ENCODE measurements at regions not wholly inside any gene's neighbourhood (a gene's known extent, or its start where the extent isn't known, plus 50 kb on each side); places are given as distances from the start of the nearest gene placed in this dataset.
A peak's percentile ranks its signal among the peaks of the same experiment; 100 is the strongest.

DNA sequence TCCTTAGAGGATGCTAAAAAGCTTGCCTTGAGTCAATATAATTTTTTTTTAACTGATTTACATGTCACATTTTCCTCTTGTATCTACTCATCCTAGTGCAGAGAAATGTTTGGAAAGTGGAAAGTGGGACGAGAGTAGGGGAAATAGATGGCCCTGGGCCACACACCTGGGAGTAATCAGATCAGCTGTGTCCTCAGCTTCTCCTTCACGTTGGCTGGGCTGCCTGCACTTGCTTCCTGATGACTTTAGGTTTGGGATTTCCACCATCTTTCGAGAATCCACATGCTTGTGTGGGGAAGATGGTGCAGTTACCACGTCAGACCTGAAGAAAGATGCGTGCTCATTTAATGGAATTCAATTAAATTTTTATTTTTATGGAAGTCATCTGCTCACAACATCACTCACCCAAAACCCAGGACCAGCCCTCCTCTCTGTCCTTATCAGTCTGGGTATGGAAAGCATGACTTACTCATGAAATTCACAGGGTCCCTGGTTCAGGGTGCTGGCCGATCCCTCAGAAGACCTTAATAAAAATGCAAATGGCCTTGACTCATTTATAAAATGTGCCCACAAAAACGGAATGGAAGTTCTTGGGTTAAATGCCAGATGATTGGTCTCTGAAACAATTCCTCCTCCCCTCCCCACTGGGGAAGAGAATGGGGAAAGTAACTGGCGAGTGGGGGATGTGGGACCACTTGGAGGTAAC is 74.5 kb upstream of the TIAM2 start:
- no peak for DNase-seq
- Mint-ChIP-seq H3K36me3 (ENCODE audit: low read depth) (no peaks in the 10 kb centered on the region), H3K4me3 (no peak overlapping the region), H3K27me3 (ENCODE audit: insufficient read depth) (no peaks in the 10 kb centered on the region), H3K9me3 (no peaks in the 10 kb centered on the region), H3K4me1 (ENCODE audit: low read depth) (peaks cover 24% of the 10 kb centered on the region), H3K27ac (peak overlapping the region; percentile 45; the same call in 1 of the 2 replicates)
- TF ChIP-seq, protein P1, sequence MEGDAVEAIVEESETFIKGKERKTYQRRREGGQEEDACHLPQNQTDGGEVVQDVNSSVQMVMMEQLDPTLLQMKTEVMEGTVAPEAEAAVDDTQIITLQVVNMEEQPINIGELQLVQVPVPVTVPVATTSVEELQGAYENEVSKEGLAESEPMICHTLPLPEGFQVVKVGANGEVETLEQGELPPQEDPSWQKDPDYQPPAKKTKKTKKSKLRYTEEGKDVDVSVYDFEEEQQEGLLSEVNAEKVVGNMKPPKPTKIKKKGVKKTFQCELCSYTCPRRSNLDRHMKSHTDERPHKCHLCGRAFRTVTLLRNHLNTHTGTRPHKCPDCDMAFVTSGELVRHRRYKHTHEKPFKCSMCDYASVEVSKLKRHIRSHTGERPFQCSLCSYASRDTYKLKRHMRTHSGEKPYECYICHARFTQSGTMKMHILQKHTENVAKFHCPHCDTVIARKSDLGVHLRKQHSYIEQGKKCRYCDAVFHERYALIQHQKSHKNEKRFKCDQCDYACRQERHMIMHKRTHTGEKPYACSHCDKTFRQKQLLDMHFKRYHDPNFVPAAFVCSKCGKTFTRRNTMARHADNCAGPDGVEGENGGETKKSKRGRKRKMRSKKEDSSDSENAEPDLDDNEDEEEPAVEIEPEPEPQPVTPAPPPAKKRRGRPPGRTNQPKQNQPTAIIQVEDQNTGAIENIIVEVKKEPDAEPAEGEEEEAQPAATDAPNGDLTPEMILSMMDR (IDR thresholded peaks at IDR 0.05): no peak

DNA sequence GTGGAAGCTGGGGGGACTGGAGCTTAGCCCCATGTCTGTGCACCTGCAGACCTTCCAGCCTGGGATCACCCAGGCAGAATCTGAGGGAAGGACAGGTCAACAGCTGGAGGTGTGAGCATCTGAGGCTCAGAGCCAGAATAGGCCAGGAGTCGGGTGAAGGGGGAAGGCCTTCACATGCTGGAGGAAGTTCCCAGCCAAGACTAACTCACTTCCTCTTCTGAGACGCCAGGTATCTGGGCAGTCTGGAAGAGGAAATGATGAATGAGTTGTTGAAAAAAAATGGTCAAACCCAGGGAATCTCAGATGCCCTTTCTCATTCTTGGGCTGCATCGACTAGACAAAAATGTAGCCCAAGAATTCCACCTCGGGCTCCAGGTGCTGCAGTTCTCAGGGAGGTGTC is 73.6 kb upstream of the TIAM2 start:
- Mint-ChIP-seq H3K9me3 (no peaks in the 10 kb centered on the region), H3K27me3 (ENCODE audit: insufficient read depth) (no peaks in the 10 kb centered on the region), H3K27ac (peak overlapping the region; percentile 45; the same call in 1 of the 2 replicates), H3K36me3 (ENCODE audit: low read depth) (no peaks in the 10 kb centered on the region), H3K4me3 (no peak overlapping the region; the same call in 1 of the 2 replicates), H3K4me1 (ENCODE audit: low read depth) (peaks cover 24% of the 10 kb centered on the region)
- no peak for DNase-seq
- TF ChIP-seq, protein P1 (IDR thresholded peaks at IDR 0.05): no peak

DNA sequence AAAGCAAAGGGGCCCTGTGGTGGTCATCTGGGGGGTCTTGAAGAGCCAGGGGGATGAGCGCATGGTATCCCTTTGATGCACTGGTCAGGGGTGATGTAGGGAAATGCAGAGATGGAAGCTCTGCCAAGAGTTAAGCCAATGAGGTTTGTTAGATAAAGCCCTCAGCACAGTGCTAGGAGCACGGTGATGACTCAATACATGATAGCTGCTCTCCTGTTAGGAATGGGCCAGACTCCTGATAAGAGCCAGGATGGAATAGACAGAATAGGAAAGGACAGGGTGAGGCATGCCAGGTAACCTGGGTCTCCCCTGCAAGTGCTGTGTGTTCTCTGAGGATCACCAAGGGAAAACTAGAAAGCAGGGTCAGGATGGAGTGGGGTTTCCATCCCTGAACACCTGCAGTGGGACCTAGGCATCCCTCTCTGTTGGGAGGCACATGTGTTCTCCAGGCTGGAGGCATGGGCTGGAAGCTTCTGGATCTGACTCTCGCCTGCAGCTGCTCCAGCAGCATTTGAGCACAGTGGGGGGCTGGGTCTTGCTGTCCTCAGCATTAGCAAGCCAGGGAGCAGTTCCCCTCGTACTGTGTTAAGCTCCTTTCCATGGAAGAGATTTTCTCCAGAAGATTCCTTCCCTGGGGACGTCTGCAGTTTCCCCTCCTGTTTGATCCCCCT is 71.8 kb upstream of the TIAM2 start:
- TF ChIP-seq, protein P1 (IDR thresholded peaks at IDR 0.05): no peak
- no peak overlapping the region for H3K4me3 Mint-ChIP-seq
- H3K9me3 Mint-ChIP-seq: no peaks in the 10 kb centered on the region
- peaks cover 26% of the 10 kb centered on the region for H3K4me1 Mint-ChIP-seq (ENCODE audit: low read depth)
- H3K36me3 Mint-ChIP-seq (ENCODE audit: low read depth): no peaks in the 10 kb centered on the region
- no peak for DNase-seq
- H3K27ac Mint-ChIP-seq: no peak overlapping the region
- H3K27me3 Mint-ChIP-seq (ENCODE audit: insufficient read depth): no peaks in the 10 kb centered on the region

DNA sequence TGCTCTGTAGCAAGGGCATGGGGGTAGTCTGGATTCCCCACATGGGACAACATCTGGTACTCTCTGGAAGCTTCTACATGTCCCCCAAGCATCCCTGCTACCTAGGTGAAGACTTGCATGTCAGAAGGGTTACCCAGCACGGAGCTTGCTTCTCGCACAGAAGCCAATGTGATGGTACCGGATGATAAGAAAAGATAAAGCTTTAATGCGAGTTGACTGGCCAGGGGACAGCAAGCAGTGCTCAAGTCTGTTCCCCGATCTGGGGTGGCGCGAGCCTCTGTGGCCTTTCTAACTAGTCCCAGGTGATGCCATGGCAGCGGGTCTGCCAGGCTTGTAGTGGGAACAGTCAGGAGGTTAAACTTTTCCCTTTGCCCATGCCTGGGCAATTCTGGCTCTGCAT is 70.0 kb upstream of the TIAM2 start:
- DNase-seq: no peak

DNA sequence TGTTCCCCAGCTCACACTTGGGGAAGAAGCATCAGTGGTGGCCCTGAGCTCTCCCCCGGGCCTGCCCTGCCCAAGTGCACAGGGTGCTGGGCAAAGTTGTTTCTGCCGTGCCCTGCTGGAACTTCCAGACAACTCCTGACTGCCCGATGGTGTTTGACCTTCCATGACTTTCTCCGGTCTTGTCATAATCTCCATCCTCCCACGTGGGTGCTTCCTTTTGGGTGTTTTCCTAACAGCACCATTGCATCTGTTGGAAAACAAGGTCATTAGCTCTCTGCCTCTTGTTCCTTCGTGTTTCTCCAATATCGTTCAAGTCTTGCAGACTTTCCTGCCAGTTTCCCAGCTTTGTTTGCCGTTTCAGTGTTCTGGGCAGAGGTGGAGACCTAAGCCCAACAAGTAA is 68.7 kb upstream of the TIAM2 start:
- no peak overlapping the region for H3K27ac Mint-ChIP-seq
- no peaks in the 10 kb centered on the region for H3K27me3 Mint-ChIP-seq (ENCODE audit: insufficient read depth)
- no peaks in the 10 kb centered on the region for H3K36me3 Mint-ChIP-seq (ENCODE audit: low read depth)
- TF ChIP-seq, protein P1 (IDR thresholded peaks at IDR 0.05): no peak
- DNase-seq: no peak
- H3K4me3 Mint-ChIP-seq: no peak overlapping the region
- no peaks in the 10 kb centered on the region for H3K9me3 Mint-ChIP-seq
- peaks cover 32% of the 10 kb centered on the region for H3K4me1 Mint-ChIP-seq (ENCODE audit: low read depth)

More for the DNA sequence above, 70.0 kb upstream of the TIAM2 start:
- TF ChIP-seq, protein P1 (IDR thresholded peaks at IDR 0.05): no peak
- Mint-ChIP-seq H3K27me3 (ENCODE audit: insufficient read depth) (no peaks in the 10 kb centered on the region), H3K9me3 (no peaks in the 10 kb centered on the region), H3K36me3 (ENCODE audit: low read depth) (no peaks in the 10 kb centered on the region), H3K27ac (no peak overlapping the region), H3K4me1 (ENCODE audit: low read depth) (peaks cover 32% of the 10 kb centered on the region), H3K4me3 (no peak overlapping the region)
